Peyer's patch (tissue), 4 donors: ENCODE measurements at regions not wholly inside any gene's neighbourhood (a gene's known extent, or its start where the extent isn't known, plus 50 kb on each side); places are given as distances from the start of the nearest gene placed in this dataset.

Experiments
- DNase-seq, 3 donors: peaks; one replicate each; pipeline ENCODE4 v3.0.0-alpha.2; 2017 to 2019
- H3K27ac ChIP-seq, 4 donors: fragments of 200-600 bp; sonication (generic); one replicate each; pipeline ENCODE4 v1.5.1; 2016 to 2019
- H3K27me3 ChIP-seq, 2 donors: fragments of 200-600 bp; sonication (generic); one replicate each; pipeline ENCODE4 v1.5.1; 2019
- H3K36me3 ChIP-seq, 3 donors: fragments of 200-600 bp; sonication (generic); one replicate each; pipeline ENCODE4 v1.5.1; 2016 to 2019
- H3K4me1 ChIP-seq, 4 donors: fragments of 200-600 bp; sonication (generic); one replicate each; pipeline ENCODE4 v1.5.1; 2016 to 2019
- H3K4me3 ChIP-seq, 4 donors: fragments of 200-600 bp; sonication (generic); 1 replicate in 3 of 4; 2 replicates in 1 of 4; pipeline ENCODE4 v1.5.1; 2016 to 2019; ENCODE audit warnings: mild to moderate bottlenecking in 1 of 4
- H3K9me3 ChIP-seq, 4 donors: fragments of 200-600 bp; sonication (generic); one replicate each; pipeline ENCODE4 v1.5.1; 2016 to 2019; ENCODE audit warnings: mild to moderate bottlenecking in 1 of 4
- POLR2A ChIP-seq, 2 donors: fragments of 450-650 bp; IDR thresholded peaks; one replicate each; pipeline ENCODE4 v1.5.1; 2017; ENCODE audit warnings: antibody characterized with exemption in 2 of 2, mild to moderate bottlenecking in 2 of 2, moderate library complexity in 2 of 2
- TF ChIP-seq, protein P1 (sequence below), 6 experiments: fragments of 450-650 bp in 4 of 6; fragments of 200-600 bp in 2 of 6; sonication (generic) in 1 of 6; IDR thresholded peaks; one replicate each; pipeline ENCODE4 v1.5.1; 2017 to 2019; ENCODE audit warnings: antibody characterized with exemption in 6 of 6, mild to moderate bottlenecking in 3 of 6, moderate library complexity in 1 of 6

- no peak for DNase-seq
- Histone ChIP-seq H3K4me3 (no peak overlapping the region), H3K4me1 (no peaks in the 10 kb centered on the region), H3K9me3 (no peaks in the 10 kb centered on the region), H3K36me3 (no peaks in the 10 kb centered on the region), H3K27me3 (no peaks in the 10 kb centered on the region), H3K27ac (no peak overlapping the region)
- TF ChIP-seq POLR2A (IDR thresholded peaks at IDR 0.05), result no peak
- TF ChIP-seq, protein P1, sequence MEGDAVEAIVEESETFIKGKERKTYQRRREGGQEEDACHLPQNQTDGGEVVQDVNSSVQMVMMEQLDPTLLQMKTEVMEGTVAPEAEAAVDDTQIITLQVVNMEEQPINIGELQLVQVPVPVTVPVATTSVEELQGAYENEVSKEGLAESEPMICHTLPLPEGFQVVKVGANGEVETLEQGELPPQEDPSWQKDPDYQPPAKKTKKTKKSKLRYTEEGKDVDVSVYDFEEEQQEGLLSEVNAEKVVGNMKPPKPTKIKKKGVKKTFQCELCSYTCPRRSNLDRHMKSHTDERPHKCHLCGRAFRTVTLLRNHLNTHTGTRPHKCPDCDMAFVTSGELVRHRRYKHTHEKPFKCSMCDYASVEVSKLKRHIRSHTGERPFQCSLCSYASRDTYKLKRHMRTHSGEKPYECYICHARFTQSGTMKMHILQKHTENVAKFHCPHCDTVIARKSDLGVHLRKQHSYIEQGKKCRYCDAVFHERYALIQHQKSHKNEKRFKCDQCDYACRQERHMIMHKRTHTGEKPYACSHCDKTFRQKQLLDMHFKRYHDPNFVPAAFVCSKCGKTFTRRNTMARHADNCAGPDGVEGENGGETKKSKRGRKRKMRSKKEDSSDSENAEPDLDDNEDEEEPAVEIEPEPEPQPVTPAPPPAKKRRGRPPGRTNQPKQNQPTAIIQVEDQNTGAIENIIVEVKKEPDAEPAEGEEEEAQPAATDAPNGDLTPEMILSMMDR (IDR thresholded peaks at IDR 0.05), result no peak
These were observed 132.0 kb upstream of the CACHD1 start for GRCh38 chr1:64337926-64338325.

- no peaks in the 10 kb centered on the region for H3K4me1 ChIP-seq
- no peak overlapping the region for H3K27ac ChIP-seq
- no peaks in the 10 kb centered on the region for H3K27me3 ChIP-seq
- TF ChIP-seq, protein P1 (IDR thresholded peaks at IDR 0.05), result no peak
- no peak for TF ChIP-seq POLR2A (IDR thresholded peaks at IDR 0.05)
- DNase-seq, result no peak
- no peak overlapping the region for H3K4me3 ChIP-seq
- H3K36me3 ChIP-seq, result no peaks in the 10 kb centered on the region
- no peaks in the 10 kb centered on the region for H3K9me3 ChIP-seq
These were observed 129.6 kb upstream of the CACHD1 start for GRCh38 chr1:64340361-64340760.

DNA sequence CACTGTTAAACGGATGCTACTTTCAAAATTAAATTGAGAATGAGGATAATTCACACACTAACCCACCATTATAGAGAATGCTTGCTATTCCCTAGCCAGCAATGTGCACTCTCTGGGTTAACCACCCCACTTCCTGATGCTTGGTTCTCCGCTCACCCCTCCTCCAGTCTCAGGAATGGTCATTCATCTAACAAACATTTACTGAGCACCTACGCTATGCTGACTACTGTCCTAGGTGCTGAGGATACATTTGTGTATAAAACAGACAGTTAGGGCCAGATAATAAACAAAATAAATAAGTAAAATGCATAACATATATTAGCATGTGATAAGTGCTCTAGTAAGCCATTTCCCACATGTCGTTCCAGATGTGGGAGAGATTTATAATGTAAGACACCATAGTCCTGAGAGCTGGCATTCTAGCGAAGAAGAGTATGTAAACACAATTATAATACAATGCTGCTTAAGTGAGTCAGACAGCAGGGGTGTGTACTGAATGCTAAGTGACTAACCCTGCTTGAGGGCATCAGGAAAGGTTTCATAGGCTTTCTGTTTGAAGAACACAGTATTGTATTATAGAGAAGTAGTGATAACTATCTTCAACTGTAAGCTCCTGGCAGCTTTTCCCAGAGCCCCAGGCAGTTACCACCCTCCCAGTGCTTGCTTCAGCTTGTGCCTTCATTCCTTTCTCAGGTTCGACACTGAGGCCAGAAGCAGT lies 126.7 kb upstream of the CACHD1 start:
- Histone ChIP-seq H3K4me3 (no peak overlapping the region), H3K27ac (no peak overlapping the region), H3K36me3 (no peaks in the 10 kb centered on the region), H3K27me3 (no peaks in the 10 kb centered on the region), H3K4me1 (no peaks in the 10 kb centered on the region), H3K9me3 (no peaks in the 10 kb centered on the region)
- TF ChIP-seq, protein P1 (IDR thresholded peaks at IDR 0.05), result no peak
- TF ChIP-seq POLR2A (IDR thresholded peaks at IDR 0.05), result no peak
- no peak for DNase-seq

- Histone ChIP-seq H3K4me3 (no peak overlapping the region), H3K36me3 (no peaks in the 10 kb centered on the region), H3K9me3 (no peaks in the 10 kb centered on the region), H3K4me1 (no peaks in the 10 kb centered on the region), H3K27ac (no peak overlapping the region), H3K27me3 (no peaks in the 10 kb centered on the region)
- no peak for TF ChIP-seq POLR2A (IDR thresholded peaks at IDR 0.05)
- TF ChIP-seq, protein P1 (IDR thresholded peaks at IDR 0.05), result no peak
- DNase-seq, result no peak
These were observed 126.1 kb upstream of the CACHD1 start for GRCh38 chr1:64343823-64344190.

DNA sequence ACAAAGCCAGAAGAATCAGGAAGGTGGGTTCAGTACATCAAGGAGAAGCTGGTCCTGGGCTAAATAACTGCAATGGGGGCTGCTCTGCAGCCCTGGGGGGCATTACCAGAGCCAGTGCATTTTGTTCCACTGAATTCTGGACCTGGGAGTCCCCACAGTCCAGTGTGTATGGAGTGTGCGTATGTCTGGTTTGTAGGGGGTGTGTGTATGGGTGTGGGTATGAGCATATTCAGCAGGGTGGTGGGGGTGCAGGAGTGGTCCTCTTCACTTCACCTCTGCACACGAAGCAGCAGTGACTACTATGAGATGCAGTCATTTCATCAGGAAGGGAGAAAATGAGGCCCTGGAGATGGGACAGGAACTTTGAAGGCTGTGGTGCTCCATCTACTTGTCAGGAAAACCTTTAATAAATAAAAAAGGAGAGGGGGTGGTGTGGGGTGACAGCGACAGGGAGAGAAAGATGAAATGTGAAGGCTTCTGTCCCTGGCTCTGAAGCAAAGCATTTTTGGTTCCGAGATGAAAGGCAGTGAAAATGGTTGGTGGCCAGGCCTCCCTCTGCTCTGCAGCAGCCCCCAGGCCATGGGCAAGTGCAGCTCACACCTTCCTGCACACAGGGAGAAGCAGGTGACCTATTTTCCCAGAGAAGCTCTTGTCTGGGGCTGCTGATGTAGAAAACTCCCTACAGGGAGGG lies 121.5 kb upstream of the CACHD1 start:
- no peaks in the 10 kb centered on the region for H3K27me3 ChIP-seq
- H3K36me3 ChIP-seq, result no peaks in the 10 kb centered on the region
- no peak for DNase-seq
- TF ChIP-seq, protein P1 (IDR thresholded peaks at IDR 0.05), result no peak
- no peak overlapping the region for H3K27ac ChIP-seq
- H3K9me3 ChIP-seq, result no peaks in the 10 kb centered on the region
- no peaks in the 10 kb centered on the region for H3K4me1 ChIP-seq
- no peak overlapping the region for H3K4me3 ChIP-seq
